GM12878 (cell line): ENCODE measurements at regions not wholly inside any gene's neighbourhood (a gene's known extent, or its start where the extent isn't known, plus 50 kb on each side); places are given as distances from the start of the nearest gene placed in this dataset.

ENCODE experiments used
- ATAC-seq: fragments of 200-7000 bp; cut with Tn5 transposase; 3 replicates; pipeline ENCODE4 v1.9.1; 2020; ENCODE audit warnings: mild to moderate bottlenecking, moderate library complexity
- BruUV-seq: library from RNA; stranded (reverse); fragments of 400-500 nt; replicated peaks from 2 replicates; lab custom pipeline; 2021; lab: Mats Ljungman, UMichigan
- CTCF ChIA-PET: fragments of 300-600 bp; sonication (Branson Sonifier 250); formaldehyde crosslinking; extraction: SDS; loops from one replicate; lab custom pipeline; 2021; ENCODE audit warnings: inconsistent platforms; lab: Yijun Ruan, JAX
- POLR2A ChIA-PET: fragments of 350-600 bp; formaldehyde crosslinking; extraction: SDS; loops from one replicate; lab custom pipeline; 2021; ENCODE audit warnings: inconsistent platforms; lab: Charles Lee
- RAD21 ChIA-PET: fragments of 300-600 bp; sonication (Branson Sonifier 250); formaldehyde crosslinking; loops from one replicate; lab custom pipeline; 2023; ENCODE audit warnings: antibody characterized with exemption; ENCODE audit not compliant: unreplicated experiment; lab: Charles Lee
- SMC1A ChIA-PET: fragments of 300-600 bp; sonication (Branson Sonifier 250); formaldehyde crosslinking; loops from one replicate; lab custom pipeline; 2023; ENCODE audit not compliant: unreplicated experiment, uncharacterized antibody; lab: Charles Lee
- DNase-seq: peaks from one replicate; pipeline ENCODE4 v3.0.0-alpha.2; 2011; ENCODE audit warnings: low read depth, low spot score
- FAIRE-seq: peaks from 3 replicates; lab custom pipeline; 2011; peaks lifted over from hg19 to GRCh38; lab: Jason Lieb, UNC
- H2AFZ ChIP-seq: 2 replicates; pipeline ENCODE4 v1.6.0; 2011; ENCODE audit warnings: low read depth, low read length, control low read depth; ENCODE audit not compliant: control insufficient read depth
- H3K27ac ChIP-seq: 2 replicates; pipeline ENCODE4 v1.5.1; 2011; ENCODE audit warnings: control low read depth; ENCODE audit not compliant: control insufficient read depth, insufficient read depth
- H3K27me3 ChIP-seq, 2 experiments: replicated peaks in 1 of 2; 2 replicates each; pipeline versions ENCODE4 v1.6.0 to v1.6.1; 2011; ENCODE audit warnings: low read length in 1 of 2; ENCODE audit not compliant: control insufficient read depth in 2 of 2, insufficient read depth in 2 of 2
- H3K36me3 ChIP-seq, 2 experiments: 2 replicates each; pipeline ENCODE4 v1.5.1; 2011; ENCODE audit warnings: low read length in 1 of 2; ENCODE audit not compliant: control insufficient read depth in 2 of 2, insufficient read depth in 2 of 2
- H3K4me1 ChIP-seq: 2 replicates; pipeline ENCODE4 v1.6.1; 2011; ENCODE audit warnings: mild to moderate bottlenecking, low read length, moderate library complexity, mixed read lengths; ENCODE audit not compliant: control insufficient read depth, insufficient read depth
- H3K4me2 ChIP-seq: 2 replicates; pipeline ENCODE4 v1.6.0; 2011; ENCODE audit warnings: control low read depth; ENCODE audit not compliant: control insufficient read depth, insufficient read depth
- H3K4me3 ChIP-seq: fragments of 200-600 bp; sonication (generic); 2 replicates; pipeline ENCODE4 v1.5.1; 2016
- H3K79me2 ChIP-seq: 2 replicates; pipeline ENCODE4 v1.6.0; 2011; ENCODE audit warnings: low read length; ENCODE audit not compliant: control insufficient read depth, insufficient read depth
- H3K9ac ChIP-seq: 2 replicates; pipeline ENCODE4 v1.8.0; 2011; ENCODE audit warnings: low read length, control low read depth, mixed read lengths; ENCODE audit not compliant: control insufficient read depth, insufficient read depth
- H3K9me3 ChIP-seq: replicated peaks from 3 replicates; pipeline ENCODE4 v1.5.1; 2011; ENCODE audit warnings: mild to moderate bottlenecking, low read length; ENCODE audit not compliant: control insufficient read depth, insufficient read depth
- H4K20me1 ChIP-seq: 2 replicates; pipeline ENCODE4 v1.6.0; 2011; ENCODE audit not compliant: control insufficient read depth, insufficient read depth
- BACH1 ChIP-seq: fragments of 450-650 bp; IDR thresholded peaks from 2 replicates; pipeline ENCODE4 v1.6.1; 2017; ENCODE audit warnings: mild to moderate bottlenecking, borderline replicate concordance
- CBX5 ChIP-seq: sonication (generic); IDR thresholded peaks from 2 replicates; pipeline ENCODE4 v1.6.1; 2016; ENCODE audit warnings: low read depth, moderate library complexity, mild to moderate bottlenecking, inconsistent platforms
- CREB1 ChIP-seq: IDR thresholded peaks from 2 replicates; pipeline ENCODE4 v1.6.1; 2012; ENCODE audit warnings: low read depth, mild to moderate bottlenecking, inconsistent platforms
- CUX1 ChIP-seq: IDR thresholded peaks from 2 replicates; pipeline ENCODE4 v1.6.1; 2012; ENCODE audit warnings: improper control_type of control experiment, low read depth, low read length; ENCODE audit not compliant: insufficient replicate concordance
- IKZF2 ChIP-seq, 2 experiments: fragments of 450-650 bp; IDR thresholded peaks; 2 replicates each; pipeline ENCODE4 v1.6.1; 2017; ENCODE audit warnings: mild to moderate bottlenecking in 2 of 2, moderate library complexity in 2 of 2
- NFYA ChIP-seq: IDR thresholded peaks from 2 replicates; pipeline ENCODE4 v1.6.1; 2011; ENCODE audit warnings: low read depth, mild to moderate bottlenecking, low read length, improper control_type of control experiment, borderline replicate concordance
- SPI1 ChIP-seq: IDR thresholded peaks from 2 replicates; pipeline ENCODE4 v1.6.1; 2011; ENCODE audit warnings: low read depth, mild to moderate bottlenecking, low read length, moderate library complexity, borderline replicate concordance; ENCODE audit not compliant: insufficient read depth
- ZNF24 ChIP-seq: fragments of 450-650 bp; IDR thresholded peaks from 2 replicates; pipeline ENCODE4 v1.6.1; 2017; ENCODE audit warnings: antibody characterized with exemption, mild to moderate bottlenecking
- WGBS: methylation state at CpG from one replicate; pipeline ENCODE4 v1.1.6; 2016; ENCODE audit warnings: low lambda C conversion rate; ENCODE audit not compliant: insufficient replicate concordance, insufficient coverage; ENCODE audit errors: missing lambda C conversion rate; 5-methylcytosine and 5-hydroxymethylcytosine counted together
- in situ Hi-C: fragments of 300-500 bp; cut with MboI; formaldehyde crosslinking; loops from 9 replicates; pipeline ENCODE4 v1.14.3; 2018; ENCODE audit warnings: mixed read lengths
- intact Hi-C: fragments of 100-400 bp; cut with micrococcal nuclease; formaldehyde crosslinking; loops from one replicate; pipeline ENCODE4 v1.14.2; 2022; ENCODE audit not compliant: unreplicated experiment
- TF ChIP-seq, protein P1 (sequence below): IDR thresholded peaks from 2 replicates; pipeline ENCODE4 v1.6.1; 2011; ENCODE audit warnings: low read depth, mild to moderate bottlenecking, low read length, moderate library complexity, borderline replicate concordance; ENCODE audit errors: extremely low read depth
- TF ChIP-seq, protein P2 (sequence below): fragments of 450-650 bp; IDR thresholded peaks from 2 replicates; pipeline ENCODE4 v1.6.1; 2017; ENCODE audit warnings: low read depth, mild to moderate bottlenecking, moderate library complexity

- 0% methylated on average over 2 of the region's 2 CpGs for WGBS
- RAD21 ChIA-PET, result interaction anchor here (1.2 to 2.9 kb wide), 4 partner anchors 11 to 152 kb away, joined by 3 to 18 read pairs (median 7); no protein-coding TSS in a partner anchor
- Histone ChIP-seq H3K4me1 (no peaks in the 10 kb centered on the region), H3K4me3 (no peak overlapping the region), H3K79me2 (no peaks in the 10 kb centered on the region), H3K4me2 (no peak overlapping the region)
- FAIRE-seq (no peak), DNase-seq (no peak)
- POLR2A ChIA-PET, result interaction anchor here (1.0 kb wide), 1 partner anchor 18 kb away, joined by 4 read pairs; no protein-coding TSS in a partner anchor
- SMC1A ChIA-PET, result interaction anchor here (0.7 to 3.2 kb wide), 7 partner anchors 12 to 236 kb away, joined by 3 to 21 read pairs (median 4); no protein-coding TSS in a partner anchor
- no TSS peak for BruUV-seq
- TF ChIP-seq ZNF24, result no peak
- TF ChIP-seq, protein P1, sequence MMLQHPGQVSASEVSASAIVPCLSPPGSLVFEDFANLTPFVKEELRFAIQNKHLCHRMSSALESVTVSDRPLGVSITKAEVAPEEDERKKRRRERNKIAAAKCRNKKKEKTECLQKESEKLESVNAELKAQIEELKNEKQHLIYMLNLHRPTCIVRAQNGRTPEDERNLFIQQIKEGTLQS, result no peak
- no peak for TF ChIP-seq NFYA
- TF ChIP-seq CREB1, result no peak
- TF ChIP-seq CBX5, result no peak
- TF ChIP-seq, protein P2, sequence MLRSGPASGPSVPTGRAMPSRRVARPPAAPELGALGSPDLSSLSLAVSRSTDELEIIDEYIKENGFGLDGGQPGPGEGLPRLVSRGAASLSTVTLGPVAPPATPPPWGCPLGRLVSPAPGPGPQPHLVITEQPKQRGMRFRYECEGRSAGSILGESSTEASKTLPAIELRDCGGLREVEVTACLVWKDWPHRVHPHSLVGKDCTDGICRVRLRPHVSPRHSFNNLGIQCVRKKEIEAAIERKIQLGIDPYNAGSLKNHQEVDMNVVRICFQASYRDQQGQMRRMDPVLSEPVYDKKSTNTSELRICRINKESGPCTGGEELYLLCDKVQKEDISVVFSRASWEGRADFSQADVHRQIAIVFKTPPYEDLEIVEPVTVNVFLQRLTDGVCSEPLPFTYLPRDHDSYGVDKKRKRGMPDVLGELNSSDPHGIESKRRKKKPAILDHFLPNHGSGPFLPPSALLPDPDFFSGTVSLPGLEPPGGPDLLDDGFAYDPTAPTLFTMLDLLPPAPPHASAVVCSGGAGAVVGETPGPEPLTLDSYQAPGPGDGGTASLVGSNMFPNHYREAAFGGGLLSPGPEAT, result 0 out of 2 replicates have a peak, but pooled peaks have one; percentile 14
- peak; percentile 55; the same call in 1 of the 2 replicates for TF ChIP-seq SPI1
- TF ChIP-seq CUX1, result no peak
- peak in 1 of 2 experiments; percentile 42; a peak in 2 of 4 replicates for TF ChIP-seq IKZF2 (IDR thresholded peaks at IDR 0.05)
- no peak for TF ChIP-seq BACH1
- TF ChIP-seq, all 136 proteins: peak for 3
- in situ Hi-C loops (no loop called here), intact Hi-C loops (no loop called here)
- Histone ChIP-seq H3K9ac (no peak overlapping the region), H3K36me3 (no peaks in the 10 kb centered on the region), H2AFZ (no peak overlapping the region), H4K20me1 (no peaks in the 10 kb centered on the region), H3K27ac (no peak overlapping the region), H3K27me3 (no peaks in the 10 kb centered on the region), H3K9me3 (no peaks in the 10 kb centered on the region)
- peak; percentile 75 for ATAC-seq
- CTCF ChIA-PET, result interaction anchor here (0.7 to 2.1 kb wide), 8 partner anchors 7 to 415 kb away, joined by 3 to 7 read pairs (median 4); no protein-coding TSS in a partner anchor
Measured at GRCh38 chr12:19909418-19909817, 458.9 kb upstream of the PDE3A start.
